Esophagus squamous epithelium (tissue), 5 donors: ENCODE measurements at regions not wholly inside any gene's neighbourhood (a gene's known extent, or its start where the extent isn't known, plus 50 kb on each side); places are given as distances from the start of the nearest gene placed in this dataset.

Experiments used
- DNase-seq: peaks from one replicate; lab custom pipeline; 2025; lab: John Stamatoyannopoulos, UW
- H3K27ac ChIP-seq, 4 donors: fragments of 200-600 bp; sonication (generic); one replicate each; pipeline ENCODE4 v1.5.1; 2016 to 2019; ENCODE audit warnings: mild to moderate bottlenecking in 1 of 4
- H3K27me3 ChIP-seq, 4 donors: fragments of 200-600 bp; sonication (generic); 1 replicate in 3 of 4; 2 replicates in 1 of 4; pipeline versions ENCODE4 v1.5.1 to v1.6.0; 2017 to 2021; ENCODE audit warnings: antibody characterized with exemption in 1 of 4
- H3K36me3 ChIP-seq, 3 donors: fragments of 200-600 bp; sonication (generic); one replicate each; pipeline ENCODE4 v1.5.1; 2016 to 2019
- H3K4me1 ChIP-seq, 3 donors: fragments of 200-600 bp; sonication (generic); one replicate each; pipeline ENCODE4 v1.5.1; 2017 to 2019
- H3K4me3 ChIP-seq, 4 donors: fragments of 200-600 bp; sonication (generic); 1 replicate in 3 of 4; 2 replicates in 1 of 4; pipeline ENCODE4 v1.5.1; 2016 to 2019; ENCODE audit warnings: mild to moderate bottlenecking in 2 of 4, moderate library complexity in 1 of 4
- H3K9me3 ChIP-seq, 3 donors: fragments of 200-600 bp; sonication (generic); one replicate each; pipeline ENCODE4 v1.5.1; 2016 to 2019
- POLR2A ChIP-seq, 4 donors: fragments of 450-650 bp; IDR thresholded peaks; one replicate each; pipeline ENCODE4 v1.6.1; 2017; ENCODE audit warnings: antibody characterized with exemption in 4 of 4, mild to moderate bottlenecking in 4 of 4, moderate library complexity in 3 of 4
- WGBS, 2 donors: methylation state at CpG; one replicate each; pipeline ENCODE4 v1.1.5; 2018; 5-methylcytosine and 5-hydroxymethylcytosine counted together
- intact Hi-C: fragments of 100-400 bp; cut with DNase I; formaldehyde crosslinking; loops from one replicate; pipeline ENCODE4 v1.15.0; 2022
- TF ChIP-seq, protein P1 (sequence below), 6 experiments: fragments of 450-650 bp in 4 of 6; fragments of 200-600 bp in 2 of 6; sonication (generic) in 2 of 6; IDR thresholded peaks; one replicate each; pipeline ENCODE4 v1.5.1; 2016 to 2019; ENCODE audit warnings: antibody characterized with exemption in 6 of 6, mild to moderate bottlenecking in 4 of 6, moderate library complexity in 4 of 6
- donor health status: DM: yes; HTN: yes; CAD: no.

DNA sequence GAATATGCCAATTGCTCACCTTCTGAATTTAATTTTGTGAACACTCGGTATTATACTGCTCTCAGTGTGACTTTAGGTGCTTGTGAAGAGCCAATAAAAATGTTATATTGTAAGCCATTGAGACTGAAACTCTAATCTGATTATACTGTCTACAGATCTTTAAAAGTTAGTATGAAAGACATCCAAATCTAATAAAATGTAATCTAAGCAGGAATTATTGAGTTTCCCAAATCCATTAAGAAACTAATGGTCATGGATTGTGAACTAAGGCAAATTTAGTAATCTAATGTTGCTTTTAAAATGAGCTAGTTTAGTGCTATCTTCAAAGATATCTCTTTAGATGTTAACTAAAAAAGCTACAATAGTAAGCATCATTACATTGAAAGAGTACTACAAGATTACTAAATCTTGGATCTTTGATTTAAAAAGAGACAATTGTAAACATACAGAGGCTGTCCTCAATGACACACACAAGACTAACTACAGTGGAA is 1132.4 kb upstream of the B3GALT2 start:
- intact Hi-C loops = no loop called here
- no peak for DNase-seq
- no peak overlapping the region for H3K27ac ChIP-seq
- H3K9me3 ChIP-seq = no peaks in the 10 kb centered on the region
- no peaks in the 10 kb centered on the region for H3K36me3 ChIP-seq
- no peaks in the 10 kb centered on the region for H3K27me3 ChIP-seq
- WGBS, 2 donors = 39 to 69% methylated on average over 1 of the region's 1 CpG
- no peaks in the 10 kb centered on the region for H3K4me1 ChIP-seq
- TF ChIP-seq, protein P1, sequence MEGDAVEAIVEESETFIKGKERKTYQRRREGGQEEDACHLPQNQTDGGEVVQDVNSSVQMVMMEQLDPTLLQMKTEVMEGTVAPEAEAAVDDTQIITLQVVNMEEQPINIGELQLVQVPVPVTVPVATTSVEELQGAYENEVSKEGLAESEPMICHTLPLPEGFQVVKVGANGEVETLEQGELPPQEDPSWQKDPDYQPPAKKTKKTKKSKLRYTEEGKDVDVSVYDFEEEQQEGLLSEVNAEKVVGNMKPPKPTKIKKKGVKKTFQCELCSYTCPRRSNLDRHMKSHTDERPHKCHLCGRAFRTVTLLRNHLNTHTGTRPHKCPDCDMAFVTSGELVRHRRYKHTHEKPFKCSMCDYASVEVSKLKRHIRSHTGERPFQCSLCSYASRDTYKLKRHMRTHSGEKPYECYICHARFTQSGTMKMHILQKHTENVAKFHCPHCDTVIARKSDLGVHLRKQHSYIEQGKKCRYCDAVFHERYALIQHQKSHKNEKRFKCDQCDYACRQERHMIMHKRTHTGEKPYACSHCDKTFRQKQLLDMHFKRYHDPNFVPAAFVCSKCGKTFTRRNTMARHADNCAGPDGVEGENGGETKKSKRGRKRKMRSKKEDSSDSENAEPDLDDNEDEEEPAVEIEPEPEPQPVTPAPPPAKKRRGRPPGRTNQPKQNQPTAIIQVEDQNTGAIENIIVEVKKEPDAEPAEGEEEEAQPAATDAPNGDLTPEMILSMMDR (IDR thresholded peaks at IDR 0.05) = no peak
- TF ChIP-seq POLR2A (IDR thresholded peaks at IDR 0.05) = no peak
- no peak overlapping the region for H3K4me3 ChIP-seq

DNA sequence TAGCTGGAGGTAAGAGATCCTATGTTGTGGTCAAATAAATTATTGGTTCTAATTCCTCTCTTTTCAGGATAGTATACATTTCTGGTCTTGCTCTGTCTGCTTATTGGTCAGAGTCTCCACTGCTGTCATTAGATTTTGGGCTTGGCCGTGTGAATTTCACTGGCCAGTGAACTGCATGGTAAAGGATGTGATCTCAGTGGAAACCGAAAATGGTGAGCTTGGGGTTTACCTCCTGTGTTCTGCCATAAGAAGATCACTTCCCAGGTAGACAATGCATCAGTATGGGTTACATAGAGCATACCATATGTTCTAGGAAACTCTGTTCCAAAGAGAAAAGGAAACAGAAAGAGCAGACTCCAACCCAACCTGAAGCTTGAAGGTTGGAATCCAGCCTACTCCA is 1123.3 kb upstream of the B3GALT2 start:
- DNase-seq = no peak
- H3K4me3 ChIP-seq = no peak overlapping the region
- WGBS, 2 donors = 48 to 78% methylated on average over 2 of the region's 2 CpGs
- no peaks in the 10 kb centered on the region for H3K27me3 ChIP-seq
- intact Hi-C loops = no loop called here
- no peaks in the 10 kb centered on the region for H3K4me1 ChIP-seq
- no peaks in the 10 kb centered on the region for H3K9me3 ChIP-seq
- TF ChIP-seq POLR2A (IDR thresholded peaks at IDR 0.05) = no peak
- TF ChIP-seq, protein P1 (IDR thresholded peaks at IDR 0.05) = no peak
- no peak overlapping the region for H3K27ac ChIP-seq
- no peaks in the 10 kb centered on the region for H3K36me3 ChIP-seq

DNA sequence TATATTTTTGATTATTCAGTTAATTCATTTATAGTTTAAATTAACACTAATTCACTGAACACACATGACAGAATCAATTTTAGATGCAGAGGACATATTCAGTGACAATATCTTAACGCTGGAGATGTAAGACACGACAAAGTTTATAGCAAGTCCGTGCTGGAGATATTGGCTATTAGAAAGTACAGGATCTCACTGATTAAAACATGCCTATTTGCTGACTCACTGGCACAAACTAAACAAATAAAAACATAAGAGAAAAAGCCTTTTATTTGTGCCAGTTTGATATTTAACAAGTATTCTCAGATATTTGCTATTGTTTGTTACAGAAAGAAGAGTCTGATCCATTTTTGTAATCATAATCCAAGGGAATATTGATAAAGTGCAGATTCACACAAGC is 1122.9 kb upstream of the B3GALT2 start:
- H3K27ac ChIP-seq = no peak overlapping the region
- 74% methylated on average over 3 of the region's 3 CpGs for WGBS, 2 donors
- no peak for DNase-seq
- intact Hi-C loops = no loop called here
- H3K27me3 ChIP-seq = no peaks in the 10 kb centered on the region
- H3K4me3 ChIP-seq = no peak overlapping the region
- no peaks in the 10 kb centered on the region for H3K4me1 ChIP-seq
- H3K36me3 ChIP-seq = no peaks in the 10 kb centered on the region
- H3K9me3 ChIP-seq = no peaks in the 10 kb centered on the region
- TF ChIP-seq, protein P1 (IDR thresholded peaks at IDR 0.05) = no peak
- TF ChIP-seq POLR2A (IDR thresholded peaks at IDR 0.05) = no peak

DNA sequence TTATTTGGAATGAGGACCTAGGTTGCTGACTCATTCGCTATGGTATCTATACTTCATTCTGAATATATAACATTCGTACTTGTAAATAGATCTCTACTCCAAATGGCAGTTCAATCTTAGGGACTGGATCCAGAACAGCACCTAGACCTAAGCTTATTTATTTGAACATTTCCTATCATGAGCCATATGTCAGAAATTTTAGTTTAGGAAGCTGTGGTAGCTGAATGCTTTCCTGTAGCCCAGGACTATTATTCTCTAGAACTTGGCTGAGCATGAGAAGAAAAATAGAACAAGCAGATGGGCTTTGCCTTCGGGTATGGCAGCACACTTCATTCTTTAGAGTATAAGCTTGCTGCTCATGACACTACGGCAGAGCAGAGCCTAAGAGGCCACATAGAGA is 1114.4 kb upstream of the B3GALT2 start:
- WGBS, 2 donors = 65 to 71% methylated on average over 4 of the region's 4 CpGs
- Histone ChIP-seq H3K9me3 (no peaks in the 10 kb centered on the region), H3K36me3 (no peaks in the 10 kb centered on the region), H3K4me1 (no peaks in the 10 kb centered on the region), H3K4me3 (no peak overlapping the region), H3K27ac (no peak overlapping the region), H3K27me3 (no peaks in the 10 kb centered on the region)
- TF ChIP-seq POLR2A (IDR thresholded peaks at IDR 0.05) = no peak
- TF ChIP-seq, protein P1 (IDR thresholded peaks at IDR 0.05) = no peak
- no peak for DNase-seq
- intact Hi-C loops = no loop called here

DNA sequence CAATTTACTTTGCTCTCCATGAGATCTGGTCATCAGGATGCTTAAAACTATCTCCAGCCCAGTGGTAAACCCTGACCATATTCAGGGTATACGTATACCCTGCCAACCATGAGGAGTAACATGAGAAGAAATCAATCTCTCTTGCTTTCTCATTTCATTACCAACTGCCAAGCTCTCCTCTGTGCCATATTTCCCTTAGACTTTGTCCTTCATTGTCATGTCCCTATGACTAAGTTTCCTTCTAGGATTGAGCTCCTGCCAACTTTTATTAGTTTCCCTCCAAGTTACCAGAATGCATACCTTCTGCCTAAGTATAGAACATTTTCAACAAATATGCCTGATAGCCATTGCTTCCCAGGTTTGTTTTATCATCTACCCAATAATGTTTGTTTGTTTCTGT is 1113.9 kb upstream of the B3GALT2 start:
- DNase-seq = no peak
- Histone ChIP-seq H3K9me3 (no peaks in the 10 kb centered on the region), H3K4me1 (no peaks in the 10 kb centered on the region), H3K4me3 (no peak overlapping the region), H3K27me3 (no peaks in the 10 kb centered on the region), H3K36me3 (no peaks in the 10 kb centered on the region), H3K27ac (no peak overlapping the region)
- intact Hi-C loops = no loop called here
- 71 to 74% methylated on average over 1 of the region's 1 CpG for WGBS, 2 donors
- TF ChIP-seq, protein P1 (IDR thresholded peaks at IDR 0.05) = no peak
- no peak for TF ChIP-seq POLR2A (IDR thresholded peaks at IDR 0.05)
